Suprapubic skin (tissue), 4 donors: ENCODE measurements at regions not wholly inside any gene's neighbourhood (a gene's known extent, or its start where the extent isn't known, plus 50 kb on each side); places are given as distances from the start of the nearest gene placed in this dataset.
"Not testable (repeated sequence)": the region's sequence is repeated elsewhere in the genome, so short reads cannot be mapped to it uniquely, and the experiment has no call there.

Experiments used
- DNase-seq, 2 donors: peaks; one replicate each; pipeline ENCODE4 v3.0.0-alpha.2; 2019; ENCODE audit warnings: low spot score in 2 of 2
- H3K27ac ChIP-seq: fragments of 200-600 bp; sonication (generic); one replicate; pipeline ENCODE4 v1.5.1; 2019
- H3K27me3 ChIP-seq: fragments of 200-600 bp; sonication (generic); one replicate; pipeline ENCODE4 v1.5.1; 2019
- H3K36me3 ChIP-seq: fragments of 200-600 bp; sonication (generic); one replicate; pipeline ENCODE4 v1.5.1; 2019
- H3K4me1 ChIP-seq: fragments of 200-600 bp; sonication (generic); one replicate; pipeline ENCODE4 v1.5.1; 2019
- H3K4me3 ChIP-seq: fragments of 200-600 bp; sonication (generic); one replicate; pipeline ENCODE4 v1.5.1; 2019; ENCODE audit warnings: mild to moderate bottlenecking
- H3K9me3 ChIP-seq: fragments of 200-600 bp; sonication (generic); one replicate; pipeline ENCODE4 v1.5.1; 2019
- CTCF ChIP-seq, 2 donors: fragments of 200-600 bp in 1 of 2; fragments of 450-650 bp in 1 of 2; sonication (generic) in 1 of 2; IDR thresholded peaks; one replicate each; pipeline ENCODE4 v1.5.1; 2016 to 2019; ENCODE audit warnings: antibody characterized with exemption in 2 of 2, mild to moderate bottlenecking in 1 of 2, moderate library complexity in 1 of 2
- EP300 ChIP-seq: sonication (generic); formaldehyde crosslinking; IDR thresholded peaks from one replicate; pipeline ENCODE4 v1.6.1; 2017; ENCODE audit warnings: antibody characterized with exemption
- POLR2A ChIP-seq, 2 donors: fragments of 450-650 bp; IDR thresholded peaks; one replicate each; pipeline ENCODE4 v1.6.1; 2017; ENCODE audit warnings: antibody characterized with exemption in 2 of 2, mild to moderate bottlenecking in 2 of 2, moderate library complexity in 2 of 2
- POLR2AphosphoS5 ChIP-seq, 3 donors: sonication (generic); formaldehyde crosslinking; IDR thresholded peaks; one replicate each; pipeline ENCODE4 v1.6.1; 2017; ENCODE audit warnings: antibody characterized with exemption in 3 of 3
- WGBS: methylation state at CpG from one replicate; pipeline ENCODE4 v1.1.5; 2018; 5-methylcytosine and 5-hydroxymethylcytosine counted together

- Histone ChIP-seq H3K4me1 (no peaks in the 10 kb centered on the region), H3K27me3 (no peaks in the 10 kb centered on the region), H3K4me3 (no peak overlapping the region), H3K27ac (no peak overlapping the region), H3K36me3 (no peaks in the 10 kb centered on the region), H3K9me3 (no peaks in the 10 kb centered on the region)
- TF ChIP-seq CTCF (IDR thresholded peaks at IDR 0.05) (no peak), EP300 (no peak), POLR2A (IDR thresholded peaks at IDR 0.05) (no peak), POLR2AphosphoS5 (IDR thresholded peaks at IDR 0.05) (no peak)
- DNase-seq: no peak
- WGBS: 73% methylated on average over 3 of the region's 3 CpGs
Observed at GRCh38 chr5:156219483-156220005, 107.4 kb upstream of the SGCD start.

GRCh38 chr5:156221816-156222215 lies 105.1 kb upstream of the SGCD start:
- no peak overlapping the region for H3K4me3 ChIP-seq
- H3K9me3 ChIP-seq: no peaks in the 10 kb centered on the region
- H3K27ac ChIP-seq: no peak overlapping the region
- 38% methylated on average over 2 of the region's 2 CpGs for WGBS
- no peaks in the 10 kb centered on the region for H3K4me1 ChIP-seq
- H3K36me3 ChIP-seq: no peaks in the 10 kb centered on the region
- no peak for DNase-seq
- TF ChIP-seq EP300: no peak
- no peaks in the 10 kb centered on the region for H3K27me3 ChIP-seq

- TF ChIP-seq POLR2A (IDR thresholded peaks at IDR 0.05) (no peak), CTCF (IDR thresholded peaks at IDR 0.05) (no peak), POLR2AphosphoS5 (IDR thresholded peaks at IDR 0.05) (no peak), EP300 (no peak)
- Histone ChIP-seq H3K27ac (no peak overlapping the region), H3K4me1 (no peaks in the 10 kb centered on the region), H3K9me3 (peaks cover 3% of the 10 kb centered on the region), H3K36me3 (no peaks in the 10 kb centered on the region), H3K4me3 (no peak overlapping the region), H3K27me3 (no peaks in the 10 kb centered on the region)
- DNase-seq: no peak
- WGBS: 73% methylated on average over 3 of the region's 3 CpGs
Observed at GRCh38 chr5:156223547-156223946, 103.4 kb upstream of the SGCD start.

- not testable (repeated sequence) for H3K27ac ChIP-seq, H3K4me3 ChIP-seq, H3K27me3 ChIP-seq, DNase-seq, H3K9me3 ChIP-seq, H3K36me3 ChIP-seq, H3K4me1 ChIP-seq
- WGBS: 100% methylated on average over 1 of the region's 1 CpG
Observed at GRCh38 chr5:156226485-156226884, 100.5 kb upstream of the SGCD start.

GRCh38 chr5:156230887-156231286 lies 96.1 kb upstream of the SGCD start:
- H3K4me1 ChIP-seq: no peaks in the 10 kb centered on the region
- 74% methylated on average over 4 of the region's 4 CpGs for WGBS
- peaks cover 6% of the 10 kb centered on the region for H3K9me3 ChIP-seq
- no peaks in the 10 kb centered on the region for H3K36me3 ChIP-seq
- H3K4me3 ChIP-seq: no peak overlapping the region
- no peak for TF ChIP-seq POLR2AphosphoS5 (IDR thresholded peaks at IDR 0.05)
- no peak for DNase-seq
- H3K27ac ChIP-seq: no peak overlapping the region
- no peaks in the 10 kb centered on the region for H3K27me3 ChIP-seq

- WGBS: 86% methylated on average over 3 of the region's 3 CpGs
- no peak for TF ChIP-seq CTCF (IDR thresholded peaks at IDR 0.05)
- no peak for TF ChIP-seq POLR2AphosphoS5 (IDR thresholded peaks at IDR 0.05)
- TF ChIP-seq POLR2A (IDR thresholded peaks at IDR 0.05): no peak
- TF ChIP-seq EP300: no peak
- Histone ChIP-seq H3K4me3 (no peak overlapping the region), H3K36me3 (no peaks in the 10 kb centered on the region), H3K27ac (no peak overlapping the region), H3K9me3 (peaks cover 5% of the 10 kb centered on the region), H3K4me1 (no peaks in the 10 kb centered on the region), H3K27me3 (no peaks in the 10 kb centered on the region)
- no peak for DNase-seq
Observed at GRCh38 chr5:156232251-156232869, 94.6 kb upstream of the SGCD start.

- Histone ChIP-seq H3K27me3 (no peaks in the 10 kb centered on the region), H3K27ac (no peak overlapping the region), H3K4me3 (no peak overlapping the region), H3K9me3 (no peaks in the 10 kb centered on the region), H3K4me1 (no peaks in the 10 kb centered on the region), H3K36me3 (no peaks in the 10 kb centered on the region)
- TF ChIP-seq EP300 (no peak), POLR2A (IDR thresholded peaks at IDR 0.05) (no peak), CTCF (IDR thresholded peaks at IDR 0.05) (no peak), POLR2AphosphoS5 (IDR thresholded peaks at IDR 0.05) (no peak)
- 95% methylated on average over 6 of the region's 6 CpGs for WGBS
- no peak for DNase-seq
Observed at GRCh38 chr5:156237361-156237760, 89.6 kb upstream of the SGCD start.
